ENCODE measurements at regions not wholly inside any gene's neighbourhood (a gene's known extent, or its start where the extent isn't known, plus 50 kb on each side); places are given as distances from the start of the nearest gene placed in this dataset.
"Not testable (repeated sequence)": the region's sequence is repeated elsewhere in the genome, so short reads cannot be mapped to it uniquely, and the experiment has no call there.

DNA sequence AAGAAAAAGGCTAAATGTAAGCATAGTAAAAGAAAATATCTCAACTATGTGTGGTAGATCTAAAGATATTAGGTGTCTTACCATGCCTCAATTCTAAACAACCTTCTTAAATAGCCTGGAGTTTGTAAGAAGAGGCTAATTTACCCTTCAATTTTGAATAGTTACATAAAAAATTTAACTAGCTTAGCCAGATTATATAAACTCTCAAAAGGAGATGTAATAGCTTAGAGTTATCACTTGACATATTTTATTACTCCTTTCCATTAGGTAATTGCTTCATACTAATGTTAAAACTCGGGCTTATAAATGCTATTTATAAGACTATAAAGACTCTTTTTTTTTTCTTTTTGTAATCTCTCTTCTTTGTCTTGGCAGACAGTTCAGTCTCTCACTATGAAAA lies 297.5 kb upstream of the PABPC4L start:
- Histone ChIP-seq H3K36me3 (ENCODE audit: control insufficient read depth in 2 of 2, extremely low read depth in 1 of 2, insufficient read depth in 2 of 2, low read length in 2 of 2) (no peaks in the 10 kb centered on the region), H3K9me3 (replicated peaks; ENCODE audit: control insufficient read depth, insufficient read depth, low read length) (no peaks in the 10 kb centered on the region), H3K27ac (ENCODE audit: insufficient read depth, low read depth, low read length) (no peak overlapping the region), H3K4me1 (ENCODE audit: control insufficient read depth, extremely low read depth, insufficient read depth, low read length) (no peaks in the 10 kb centered on the region), H3K9me1 (replicated peaks; ENCODE audit: control insufficient read depth, extremely low read depth, insufficient read depth, low read length) (no peaks in the 10 kb centered on the region), H3K79me2 (ENCODE audit: control insufficient read depth, insufficient read depth, low read length) (no peaks in the 10 kb centered on the region), H4K20me1 (replicated peaks; ENCODE audit: control insufficient read depth, extremely low read depth, insufficient read depth, low read length) (no peaks in the 10 kb centered on the region), H3K4me3 (replicated peaks in 1 of 3; ENCODE audit: insufficient read depth in 1 of 3, low read depth in 1 of 3, low read length in 3 of 3) (no peak overlapping the region), H3K4me2 (ENCODE audit: insufficient read depth, low read length) (no peak overlapping the region), H2AFZ (ENCODE audit: low read depth, low read length) (no peak overlapping the region), H3K9ac (replicated peaks; ENCODE audit: extremely low read depth, insufficient read depth, low read length) (no peak overlapping the region), H3K27me3 (ENCODE audit: control insufficient read depth in 2 of 2, insufficient read depth in 2 of 2, low read length in 2 of 2) (no peaks in the 10 kb centered on the region)
- POLR2A ChIA-PET = no interaction called here
- FAIRE-seq = no peak
- no peak for DNase-seq (ENCODE audit: low read depth, low spot score)
- intact Hi-C loops (cut with micrococcal nuclease) = no loop called here
- CTCF ChIA-PET = interaction anchor here (1.3 kb wide), 1 partner anchor 21 kb away, joined by 4 read pairs; no protein-coding TSS in a partner anchor
- dilution Hi-C loops (cut with MboI; ENCODE audit: extremely low pct_ligation_motif_present, low sequenced_read_pairs) = no loop called here
- no peak for TF ChIP-seq POLR2A (IDR thresholded peaks at IDR 0.05; ENCODE audit: low read depth, low read length)
- TF ChIP-seq GATA2 (IDR thresholded peaks at IDR 0.05; ENCODE audit: insufficient read depth, insufficient read length, low read depth, low read length) = no peak
- no peak for TF ChIP-seq MYC (IDR thresholded peaks at IDR 0.05; ENCODE audit: low read depth, low read length)
- TF ChIP-seq, protein P1, sequence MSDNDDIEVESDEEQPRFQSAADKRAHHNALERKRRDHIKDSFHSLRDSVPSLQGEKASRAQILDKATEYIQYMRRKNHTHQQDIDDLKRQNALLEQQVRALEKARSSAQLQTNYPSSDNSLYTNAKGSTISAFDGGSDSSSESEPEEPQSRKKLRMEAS (IDR thresholded peaks at IDR 0.05; ENCODE audit: insufficient read depth, insufficient read length) = no peak
- no peak for TF ChIP-seq POLR2AphosphoS5 (IDR thresholded peaks at IDR 0.05; ENCODE audit: insufficient read depth, low read depth, low read length)
- no peak for TF ChIP-seq FOS (IDR thresholded peaks at IDR 0.05; ENCODE audit: borderline replicate concordance, insufficient read depth, low read length)
- no peak for TF ChIP-seq JUN (IDR thresholded peaks at IDR 0.05; ENCODE audit: borderline replicate concordance, insufficient read depth, insufficient read length, low read depth)
- no peak for TF ChIP-seq EZH2 (IDR thresholded peaks at IDR 0.05; ENCODE audit: borderline replicate concordance, low read depth, low read length, severe bottlenecking)
- no TSS peak for BruUV-seq (replicated peaks)

DNA sequence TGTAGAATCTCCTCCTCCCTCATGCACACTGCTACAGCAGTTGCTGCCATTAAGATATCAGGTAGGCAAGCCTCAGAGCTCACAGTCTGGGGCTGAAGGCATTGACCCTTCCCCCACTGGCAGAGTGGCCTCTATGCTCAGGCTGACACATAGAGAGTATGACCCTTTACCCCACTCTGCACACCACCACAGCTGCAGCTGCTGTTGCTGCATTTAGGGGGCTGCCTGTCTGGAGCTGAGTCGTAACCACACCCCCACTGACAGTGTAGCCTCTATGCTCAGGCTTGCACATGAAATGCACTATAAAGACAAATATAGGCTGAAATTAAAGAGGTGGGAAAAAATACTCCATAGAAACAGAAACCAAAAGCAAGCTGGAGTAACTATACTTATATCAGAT lies 289.3 kb upstream of the PABPC4L start:
- TF ChIP-seq MYC (IDR thresholded peaks at IDR 0.05; ENCODE audit: low read depth, low read length) (no peak), GATA2 (IDR thresholded peaks at IDR 0.05; ENCODE audit: insufficient read depth, insufficient read length, low read depth, low read length) (no peak)
- DNase-seq (ENCODE audit: low read depth, low spot score) = no peak
- no peaks in the 10 kb centered on the region for H3K9me3 ChIP-seq (replicated peaks; ENCODE audit: control insufficient read depth, insufficient read depth, low read length)
- H3K36me3 ChIP-seq (ENCODE audit: control insufficient read depth in 2 of 2, extremely low read depth in 1 of 2, insufficient read depth in 2 of 2, low read length in 2 of 2) = no peaks in the 10 kb centered on the region
- dilution Hi-C loops (cut with MboI; ENCODE audit: extremely low pct_ligation_motif_present, low sequenced_read_pairs) (no loop called here), intact Hi-C loops (cut with micrococcal nuclease) (no loop called here)
- H3K4me2 ChIP-seq (ENCODE audit: insufficient read depth, low read length) = no peak overlapping the region
- no peak overlapping the region for H3K4me3 ChIP-seq (replicated peaks in 1 of 3; ENCODE audit: insufficient read depth in 1 of 3, low read depth in 1 of 3, low read length in 3 of 3)
- no peaks in the 10 kb centered on the region for H3K9me1 ChIP-seq (replicated peaks; ENCODE audit: control insufficient read depth, extremely low read depth, insufficient read depth, low read length)
- CTCF ChIA-PET = interaction anchor here (0.6 kb wide), 1 partner anchor 23 kb away, joined by 3 read pairs; no protein-coding TSS in a partner anchor
- H3K27me3 ChIP-seq (ENCODE audit: control insufficient read depth in 2 of 2, insufficient read depth in 2 of 2, low read length in 2 of 2) = no peaks in the 10 kb centered on the region
- H3K27ac ChIP-seq (ENCODE audit: insufficient read depth, low read depth, low read length) = no peak overlapping the region
- no peak overlapping the region for H2AFZ ChIP-seq (ENCODE audit: low read depth, low read length)
- no peak for FAIRE-seq
- H3K9ac ChIP-seq (replicated peaks; ENCODE audit: extremely low read depth, insufficient read depth, low read length) = no peak overlapping the region
- no peaks in the 10 kb centered on the region for H3K4me1 ChIP-seq (ENCODE audit: control insufficient read depth, extremely low read depth, insufficient read depth, low read length)
- POLR2A ChIA-PET = no interaction called here
- H4K20me1 ChIP-seq (replicated peaks; ENCODE audit: control insufficient read depth, extremely low read depth, insufficient read depth, low read length) = no peaks in the 10 kb centered on the region
- no TSS peak for BruUV-seq (replicated peaks)
- no peaks in the 10 kb centered on the region for H3K79me2 ChIP-seq (ENCODE audit: control insufficient read depth, insufficient read depth, low read length)

GRCh38 chr4:134483514-134483913 lies 281.9 kb upstream of the PABPC4L start:
- not testable (repeated sequence) for H3K27me3 ChIP-seq (ENCODE audit: control insufficient read depth in 2 of 2, insufficient read depth in 2 of 2, low read length in 2 of 2)

More at GRCh38 chr4:134483514-134483913, 281.9 kb upstream of the PABPC4L start:
- CTCF ChIA-PET; H4K20me1 ChIP-seq (replicated peaks; ENCODE audit: control insufficient read depth, extremely low read depth, insufficient read depth, low read length); FAIRE-seq; dilution Hi-C loops (cut with MboI; ENCODE audit: extremely low pct_ligation_motif_present, low sequenced_read_pairs); H3K9ac ChIP-seq (replicated peaks; ENCODE audit: extremely low read depth, insufficient read depth, low read length); H3K36me3 ChIP-seq (ENCODE audit: control insufficient read depth in 2 of 2, extremely low read depth in 1 of 2, insufficient read depth in 2 of 2, low read length in 2 of 2); H3K4me1 ChIP-seq (ENCODE audit: control insufficient read depth, extremely low read depth, insufficient read depth, low read length); DNase-seq (ENCODE audit: low read depth, low spot score); H3K4me2 ChIP-seq (ENCODE audit: insufficient read depth, low read length); H3K9me3 ChIP-seq (replicated peaks; ENCODE audit: control insufficient read depth, insufficient read depth, low read length); H3K4me3 ChIP-seq (replicated peaks in 1 of 3; ENCODE audit: insufficient read depth in 1 of 3, low read depth in 1 of 3, low read length in 3 of 3); POLR2A ChIA-PET; H3K79me2 ChIP-seq (ENCODE audit: control insufficient read depth, insufficient read depth, low read length); H3K9me1 ChIP-seq (replicated peaks; ENCODE audit: control insufficient read depth, extremely low read depth, insufficient read depth, low read length); intact Hi-C loops (cut with micrococcal nuclease); H3K27ac ChIP-seq (ENCODE audit: insufficient read depth, low read depth, low read length); H2AFZ ChIP-seq (ENCODE audit: low read depth, low read length); BruUV-seq (replicated peaks): not testable (repeated sequence)
